GM21381 (cell line): ENCODE measurements at regions not wholly inside any gene's neighbourhood (a gene's known extent, or its start where the extent isn't known, plus 50 kb on each side); places are given as distances from the start of the nearest gene placed in this dataset.
"Not testable (repeated sequence)": the region's sequence is repeated elsewhere in the genome, so short reads cannot be mapped to it uniquely, and the experiment has no call there.

Source experiments
- ATAC-seq: cut with Tn5 transposase; IDR thresholded peaks from one replicate; pipeline ENCODE4 v1.9.1; 2021; ENCODE audit warnings: mild to moderate bottlenecking, moderate library complexity; ENCODE audit not compliant: unreplicated experiment

- no peak for ATAC-seq
Observed at GRCh38 chr12:89289720-89290119, 62.6 kb downstream of the DUSP6 start.

GRCh38 chr12:89288959-89289358 is 63.3 kb downstream of the DUSP6 start:
- ATAC-seq, result no peak

GRCh38 chr12:89286501-89286900 is 65.8 kb downstream of the DUSP6 start:
- ATAC-seq, result no peak

- no peak for ATAC-seq
Observed at GRCh38 chr12:89281539-89281867, 70.8 kb downstream of the DUSP6 start.

GRCh38 chr12:89280833-89281538 is 71.3 kb downstream of the DUSP6 start:
- ATAC-seq, result no peak

- no peak for ATAC-seq
Observed at GRCh38 chr12:89279499-89279898, 72.8 kb downstream of the DUSP6 start.

GRCh38 chr12:89278862-89279261 is 73.4 kb downstream of the DUSP6 start:
- no peak for ATAC-seq

GRCh38 chr12:89278169-89278568 is 74.1 kb downstream of the DUSP6 start:
- no peak for ATAC-seq

GRCh38 chr12:89276860-89277259 is 75.4 kb downstream of the DUSP6 start:
- no peak for ATAC-seq

- ATAC-seq, result no peak
Observed at GRCh38 chr12:89273525-89273924, 78.8 kb downstream of the DUSP6 start.

GRCh38 chr12:89270548-89270947 is 81.8 kb downstream of the DUSP6 start:
- ATAC-seq, result no peak

GRCh38 chr12:89269174-89269573 is 83.1 kb downstream of the DUSP6 start:
- no peak for ATAC-seq

GRCh38 chr12:89267404-89267803 is 84.9 kb downstream of the DUSP6 start:
- no peak for ATAC-seq

- not testable (repeated sequence) for ATAC-seq
Observed at GRCh38 chr12:89266574-89267188, 85.6 kb downstream of the DUSP6 start.

GRCh38 chr12:89264837-89265236 is 87.5 kb downstream of the DUSP6 start:
- ATAC-seq, result no peak

- no peak for ATAC-seq
Observed at GRCh38 chr12:89263900-89264299, 88.4 kb downstream of the DUSP6 start.

- ATAC-seq, result no peak
Observed at GRCh38 chr12:89262855-89263552, 89.3 kb downstream of the DUSP6 start.

- no peak for ATAC-seq
Observed at GRCh38 chr12:89261982-89262381, 90.3 kb downstream of the DUSP6 start.

GRCh38 chr12:89260841-89261637 is 91.3 kb downstream of the DUSP6 start:
- ATAC-seq, result no peak

GRCh38 chr12:89259821-89260220 is 92.5 kb downstream of the DUSP6 start:
- no peak for ATAC-seq

GRCh38 chr12:89258240-89258969 is 93.9 kb downstream of the DUSP6 start:
- no peak for ATAC-seq
